H9 (cell line): ENCODE measurements at regions not wholly inside any gene's neighbourhood (a gene's known extent, or its start where the extent isn't known, plus 50 kb on each side); places are given as distances from the start of the nearest gene placed in this dataset.
A peak's percentile ranks its signal among the peaks of the same experiment; 100 is the strongest.

Experiments used
- DNase-seq: peaks from one replicate; pipeline ENCODE4 v3.0.0-alpha.2; 2017
- H2AFZ ChIP-seq: one replicate; pipeline ENCODE4 v1.6.1; 2013; ENCODE audit warnings: mild to moderate bottlenecking, low read length, control low read depth, moderate library complexity
- H2AK5ac ChIP-seq: 2 replicates; pipeline ENCODE4 v1.6.1; 2013; ENCODE audit warnings: low read length, control low read depth, mixed read lengths; ENCODE audit not compliant: insufficient read length
- H2BK120ac ChIP-seq: one replicate; pipeline ENCODE4 v1.6.1; 2013; ENCODE audit warnings: low read depth, mild to moderate bottlenecking, low read length, control low read depth, inconsistent platforms; ENCODE audit not compliant: poor library complexity, severe bottlenecking
- H2BK12ac ChIP-seq: 2 replicates; pipeline ENCODE4 v1.6.1; 2013; ENCODE audit warnings: low read length, control low read depth, mixed read lengths, low read depth; ENCODE audit not compliant: insufficient read length
- H2BK15ac ChIP-seq: 2 replicates; pipeline ENCODE4 v1.6.1; 2013; ENCODE audit warnings: low read depth, low read length, control low read depth
- H2BK20ac ChIP-seq: one replicate; pipeline ENCODE4 v1.6.1; 2013; ENCODE audit warnings: low read depth, mild to moderate bottlenecking, low read length, control low read depth, inconsistent platforms; ENCODE audit not compliant: poor library complexity, severe bottlenecking
- H2BK5ac ChIP-seq: 2 replicates; pipeline ENCODE4 v1.6.1; 2013; ENCODE audit warnings: low read length, control low read depth, mixed read lengths; ENCODE audit not compliant: insufficient read length
- H3K14ac ChIP-seq: 2 replicates; pipeline ENCODE4 v1.6.1; 2013; ENCODE audit warnings: low read length, control low read depth; ENCODE audit not compliant: insufficient read depth
- H3K18ac ChIP-seq: 2 replicates; pipeline ENCODE4 v1.6.1; 2013; ENCODE audit warnings: low read depth, mild to moderate bottlenecking, mixed read lengths, low read length, control low read depth; ENCODE audit not compliant: insufficient read length
- H3K23ac ChIP-seq: 2 replicates; pipeline ENCODE4 v1.6.1; 2013; ENCODE audit warnings: low read length, control low read depth, mixed read lengths, low read depth; ENCODE audit not compliant: insufficient read length
- H3K23me2 ChIP-seq: 2 replicates; pipeline ENCODE4 v1.6.1; 2013; ENCODE audit warnings: low read depth, mild to moderate bottlenecking, mixed read lengths, low read length, control low read depth; ENCODE audit not compliant: insufficient read length, poor library complexity, severe bottlenecking
- H3K27ac ChIP-seq: 2 replicates; pipeline ENCODE4 v1.5.1; 2013; ENCODE audit warnings: low read length, control low read depth, mixed read lengths, low read depth; ENCODE audit not compliant: insufficient read length
- H3K27me3 ChIP-seq: 2 replicates; pipeline ENCODE4 v1.6.1; 2013; ENCODE audit warnings: low read length, control low read depth, inconsistent platforms; ENCODE audit not compliant: insufficient read depth
- H3K4ac ChIP-seq: 2 replicates; pipeline ENCODE4 v1.6.1; 2013; ENCODE audit warnings: low read depth, mild to moderate bottlenecking, control low read depth, inconsistent platforms, low read length, moderate library complexity
- H3K4me1 ChIP-seq: 2 replicates; pipeline ENCODE4 v1.6.1; 2013; ENCODE audit warnings: low read length, control low read depth, inconsistent platforms; ENCODE audit not compliant: insufficient read depth
- H3K4me2 ChIP-seq: 2 replicates; pipeline ENCODE4 v1.6.1; 2013; ENCODE audit warnings: low read length, control low read depth, mixed read lengths; ENCODE audit not compliant: insufficient read length, insufficient read depth
- H3K56ac ChIP-seq: 2 replicates; pipeline ENCODE4 v1.6.1; 2013; ENCODE audit warnings: low read depth, mild to moderate bottlenecking, mixed read lengths, low read length, control low read depth; ENCODE audit not compliant: insufficient read length
- H3K79me1 ChIP-seq: 2 replicates; pipeline ENCODE4 v1.6.1; 2013; ENCODE audit warnings: low read depth, mild to moderate bottlenecking, moderate library complexity, low read length, control low read depth, inconsistent platforms; ENCODE audit not compliant: insufficient read depth, poor library complexity, severe bottlenecking
- H3K79me2 ChIP-seq: 2 replicates; pipeline ENCODE4 v1.6.1; 2013; ENCODE audit warnings: low read length, control low read depth, inconsistent platforms; ENCODE audit not compliant: insufficient read depth
- H3K9ac ChIP-seq: 2 replicates; pipeline ENCODE4 v1.6.1; 2013; ENCODE audit warnings: low read length, control low read depth, mixed read lengths; ENCODE audit not compliant: insufficient read length; ENCODE audit errors: extremely low read depth
- H3K9me3 ChIP-seq: one replicate; pipeline ENCODE4 v1.6.1; 2013; ENCODE audit warnings: low read depth, low read length, inconsistent platforms; ENCODE audit not compliant: control insufficient read depth
- H3T11ph ChIP-seq: one replicate; pipeline ENCODE4 v1.6.1; 2013; ENCODE audit warnings: mild to moderate bottlenecking, low read length, control low read depth, inconsistent platforms
- H4K20me1 ChIP-seq: one replicate; pipeline ENCODE4 v1.6.1; 2013; ENCODE audit not compliant: control insufficient read depth, insufficient read length, insufficient read depth
- H4K5ac ChIP-seq: 2 replicates; pipeline ENCODE4 v1.6.1; 2013; ENCODE audit warnings: low read depth, mild to moderate bottlenecking, mixed read lengths, low read length, control low read depth; ENCODE audit not compliant: insufficient read length
- H4K8ac ChIP-seq: replicated peaks from 2 replicates; pipeline ENCODE4 v1.6.1; 2013; ENCODE audit warnings: low read length, control low read depth, mixed read lengths, low read depth; ENCODE audit not compliant: insufficient read length
- H4K91ac ChIP-seq: 2 replicates; pipeline ENCODE4 v1.6.1; 2013; ENCODE audit warnings: low read depth, mild to moderate bottlenecking, moderate library complexity, mixed read lengths, low read length, control low read depth; ENCODE audit not compliant: insufficient read length
- H3K27ac Mint-ChIP-seq, 3 experiments: 2 replicates in 2 of 3; 3 replicates in 1 of 3; pipeline ENCODE4 v1.8.0; 2020 to 2021; ENCODE audit warnings: mixed read lengths in 3 of 3, mild to moderate bottlenecking in 1 of 3, moderate library complexity in 1 of 3
- H3K27me3 Mint-ChIP-seq: 2 replicates; pipeline ENCODE4 v1.8.0; 2021; ENCODE audit warnings: low read depth, mild to moderate bottlenecking, moderate library complexity, mixed read lengths
- H3K36me3 Mint-ChIP-seq, 3 experiments: 2 replicates in 2 of 3; 3 replicates in 1 of 3; pipeline ENCODE4 v1.8.0; 2020 to 2021; ENCODE audit warnings: low read depth in 3 of 3, mixed read lengths in 3 of 3; ENCODE audit not compliant: insufficient read depth in 1 of 3
- H3K4me1 Mint-ChIP-seq, 2 experiments: 2 replicates each; pipeline ENCODE4 v1.8.0; 2020; ENCODE audit warnings: mixed read lengths in 2 of 2
- H3K4me3 Mint-ChIP-seq, 2 experiments: 2 replicates in 1 of 2; 3 replicates in 1 of 2; pipeline ENCODE4 v1.8.0; 2020 to 2021; ENCODE audit warnings: mild to moderate bottlenecking in 2 of 2, mixed read lengths in 2 of 2, moderate library complexity in 1 of 2
- H3K9me3 Mint-ChIP-seq, 2 experiments: 2 replicates in 1 of 2; 3 replicates in 1 of 2; pipeline ENCODE4 v1.8.0; 2020; ENCODE audit warnings: mild to moderate bottlenecking in 2 of 2, mixed read lengths in 2 of 2, moderate library complexity in 1 of 2
- CTCF ChIP-seq: fragments of 200-600 bp; sonication (generic); conservative IDR thresholded peaks from 3 replicates; pipeline ENCODE4 v1.8.0; 2021; ENCODE audit warnings: antibody characterized with exemption, mild to moderate bottlenecking
- WGBS: extraction: QIAGEN DNeasy Blood & Tissue Kit; methylation state at CpG from one replicate; pipeline ENCODE4 v1.1.7; 2013; ENCODE audit warnings: missing lambda C conversion rate, low lambda C conversion rate, mixed read lengths; ENCODE audit not compliant: insufficient read length; ENCODE audit errors: extremely low coverage; 5-methylcytosine and 5-hydroxymethylcytosine counted together

GRCh38 chr20:1817577-1818211, 77.5 kb upstream of the SIRPA start:
- H3K27ac ChIP-seq, result no peak overlapping the region

More at GRCh38 chr20:1817577-1818211, 77.5 kb upstream of the SIRPA start:
- Histone ChIP-seq H3K79me1 (no peaks in the 10 kb centered on the region), H3K4ac (no peak overlapping the region), H3K4me2 (no peak overlapping the region), H3K79me2 (no peaks in the 10 kb centered on the region), H3K4me1 (peaks cover 9% of the 10 kb centered on the region; the same call in 1 of the 2 replicates), H3K9ac (no peak overlapping the region), H3K56ac (no peak overlapping the region), H4K8ac (no peak overlapping the region), H2AK5ac (no peak overlapping the region), H2BK120ac (no peak overlapping the region), H4K5ac (no peak overlapping the region), H3K23me2 (no peaks in the 10 kb centered on the region), H3K27me3 (no peaks in the 10 kb centered on the region; the same call in 1 of the 2 replicates), H2BK5ac (no peak overlapping the region), H3K14ac (no peak overlapping the region), H4K91ac (no peak overlapping the region), H3K18ac (peak overlapping the region; percentile 22), H3T11ph (no peak overlapping the region), H2BK20ac (no peak overlapping the region), H3K23ac (no peak overlapping the region), H2BK15ac (no peak overlapping the region), H2AFZ (no peak overlapping the region), H2BK12ac (no peak overlapping the region), H4K20me1 (no peaks in the 10 kb centered on the region), H3K9me3 (no peaks in the 10 kb centered on the region)
- Mint-ChIP-seq H3K27ac (no peak overlapping the region), H3K9me3 (peaks cover 0 to 3% of the 10 kb centered on the region in 2 experiments; a peak in 1 of 5 replicates), H3K4me3 (no peak overlapping the region), H3K4me1 (peaks cover 54 to 59% of the 10 kb centered on the region in 2 experiments), H3K36me3 (no peaks in the 10 kb centered on the region; a peak in 1 of 7 replicates), H3K27me3 (peaks cover 25% of the 10 kb centered on the region)
- no CpG with 5 or more reads among the region's 6 CpGs for WGBS
- TF ChIP-seq CTCF, result no peak
- peak; percentile 15 for DNase-seq
